CD14-positive monocyte (primary cell): ENCODE measurements at regions not wholly inside any gene's neighbourhood (a gene's known extent, or its start where the extent isn't known, plus 50 kb on each side); places are given as distances from the start of the nearest gene placed in this dataset.

Source experiments
- DNase-seq, 3 donors: peaks; one replicate each; pipeline ENCODE4 v3.0.0-alpha.2; 2011 to 2022
- H2AFZ ChIP-seq: 2 replicates; pipeline ENCODE4 v1.6.0; 2012; ENCODE audit warnings: mild to moderate bottlenecking, low read depth, low read length, inconsistent platforms; ENCODE audit not compliant: insufficient read depth, poor library complexity, severe bottlenecking
- H3K27ac ChIP-seq, 2 donors: 1 replicate in 1 of 2; 2 replicates in 1 of 2; pipeline ENCODE4 v1.5.1; 2012 to 2013; ENCODE audit warnings: low read length in 2 of 2, control low read depth in 1 of 2, inconsistent platforms in 1 of 2, low read depth in 1 of 2, mild to moderate bottlenecking in 1 of 2
- H3K27me3 ChIP-seq, 2 donors: one replicate each; pipeline versions ENCODE4 v1.6.0 to v1.6.1; 2011 to 2013; ENCODE audit warnings: low read length in 2 of 2; ENCODE audit not compliant: control insufficient read depth in 2 of 2, insufficient read depth in 2 of 2
- H3K36me3 ChIP-seq, 2 donors: replicated peaks in 1 of 2; 1 replicate in 1 of 2; 2 replicates in 1 of 2; pipeline versions ENCODE4 v1.5.1 to v1.6.1; 2012 to 2013; ENCODE audit warnings: low read length in 2 of 2, control low read depth in 1 of 2, inconsistent platforms in 1 of 2, mild to moderate bottlenecking in 1 of 2; ENCODE audit not compliant: insufficient read depth in 2 of 2, control insufficient read depth in 1 of 2
- H3K4me1 ChIP-seq, 2 donors: 1 replicate in 1 of 2; 2 replicates in 1 of 2; pipeline versions ENCODE4 v1.5.1 to v1.6.1; 2012 to 2013; ENCODE audit warnings: low read length in 2 of 2, control low read depth in 1 of 2, inconsistent platforms in 1 of 2, mild to moderate bottlenecking in 1 of 2, moderate library complexity in 1 of 2; ENCODE audit not compliant: insufficient read depth in 2 of 2, control insufficient read depth in 1 of 2
- H3K4me2 ChIP-seq: replicated peaks from 2 replicates; pipeline ENCODE3; 2012; ENCODE audit warnings: low read length, moderate library complexity, mild to moderate bottlenecking; ENCODE audit not compliant: poor library complexity, severe bottlenecking; ENCODE audit errors: extremely low read depth
- H3K4me3 ChIP-seq, 3 experiments: fragments of 200-600 bp in 1 of 3; sonication (generic) in 1 of 3; replicated peaks in 1 of 3; 1 replicate in 2 of 3; 2 replicates in 1 of 3; pipeline ENCODE4 v1.5.1; 2011 to 2013; ENCODE audit warnings: low read length in 3 of 3, mild to moderate bottlenecking in 3 of 3, control low read depth in 2 of 3, low read depth in 2 of 3, inconsistent platforms in 1 of 3, moderate library complexity in 1 of 3
- H3K79me2 ChIP-seq: 2 replicates; pipeline ENCODE4 v1.6.0; 2012; ENCODE audit warnings: mild to moderate bottlenecking, control low read depth, inconsistent platforms, low read length, moderate library complexity; ENCODE audit not compliant: insufficient read depth
- H3K9ac ChIP-seq: 2 replicates; pipeline ENCODE4 v1.6.0; 2017; ENCODE audit warnings: low read length, mild to moderate bottlenecking; ENCODE audit not compliant: insufficient read depth, poor library complexity, severe bottlenecking
- H3K9me3 ChIP-seq, 2 donors: replicated peaks in 1 of 2; 1 replicate in 1 of 2; 2 replicates in 1 of 2; pipeline versions ENCODE4 v1.5.1 to v1.6.1; 2012 to 2013; ENCODE audit warnings: low read length in 2 of 2, control low read depth in 1 of 2; ENCODE audit not compliant: control insufficient read depth in 1 of 2, insufficient read depth in 1 of 2
- H4K20me1 ChIP-seq: 2 replicates; pipeline ENCODE4 v1.6.0; 2012; ENCODE audit warnings: mild to moderate bottlenecking, low read length, control low read depth, moderate library complexity; ENCODE audit not compliant: insufficient read depth
- H3K27ac Mint-ChIP-seq, 7 donors: one replicate each; pipeline ENCODE4 v1.8.0; 2020; ENCODE audit warnings: mild to moderate bottlenecking in 7 of 7, mixed read lengths in 7 of 7, moderate library complexity in 6 of 7, inconsistent platforms in 2 of 7
- H3K27me3 Mint-ChIP-seq, 3 donors: one replicate each; pipeline ENCODE4 v1.8.0; 2021 to 2022; ENCODE audit warnings: low read depth in 3 of 3, mild to moderate bottlenecking in 3 of 3, mixed read lengths in 3 of 3, moderate library complexity in 3 of 3, inconsistent platforms in 1 of 3
- H3K36me3 Mint-ChIP-seq, 2 donors: one replicate each; pipeline ENCODE4 v1.8.0; 2020; ENCODE audit warnings: mixed read lengths in 2 of 2, inconsistent platforms in 1 of 2, mild to moderate bottlenecking in 1 of 2
- H3K4me1 Mint-ChIP-seq: one replicate; pipeline ENCODE4 v1.8.0; 2020; ENCODE audit warnings: mild to moderate bottlenecking, mixed read lengths
- H3K4me3 Mint-ChIP-seq, 2 donors: one replicate each; pipeline ENCODE4 v1.8.0; 2020; ENCODE audit warnings: mild to moderate bottlenecking in 2 of 2, mixed read lengths in 2 of 2, moderate library complexity in 1 of 2
- H3K9me3 Mint-ChIP-seq, 7 donors: one replicate each; pipeline ENCODE4 v1.8.0; 2020 to 2022; ENCODE audit warnings: mixed read lengths in 7 of 7, mild to moderate bottlenecking in 6 of 7, moderate library complexity in 6 of 7, inconsistent platforms in 2 of 7
- CTCF ChIP-seq: fragments of 200-600 bp; IDR thresholded peaks from one replicate; pipeline ENCODE4 v1.8.0; 2022; ENCODE audit warnings: antibody characterized with exemption, mild to moderate bottlenecking
- WGBS: methylation state at CpG from one replicate; pipeline ENCODE4 v1.1.5; 2013; ENCODE audit warnings: missing lambda C conversion rate; ENCODE audit not compliant: insufficient coverage; 5-methylcytosine and 5-hydroxymethylcytosine counted together
- intact Hi-C, 2 donors: fragments of 100-400 bp; cut with micrococcal nuclease; formaldehyde crosslinking; loops; one replicate each; pipeline versions ENCODE4 v1.15.0 to v1.15.1; 2023

- no peak overlapping the region for H3K4me3 ChIP-seq
- H3K4me2 ChIP-seq: no peak overlapping the region
- Mint-ChIP-seq H3K36me3 (no peaks in the 10 kb centered on the region), H3K27ac (no peak overlapping the region), H3K9me3 (peaks cover 0 to 4% (median 0%) of the 10 kb centered on the region in 7 donors), H3K4me3 (no peak overlapping the region), H3K4me1 (no peaks in the 10 kb centered on the region), H3K27me3 (peaks cover 0 to 3% (median 0%) of the 10 kb centered on the region in 3 donors)
- no peak for DNase-seq
- intact Hi-C loops: no loop called here
- no peak overlapping the region for H3K9ac ChIP-seq
- no peak for TF ChIP-seq CTCF
- H4K20me1 ChIP-seq: no peaks in the 10 kb centered on the region
- H2AFZ ChIP-seq: no peak overlapping the region
- H3K4me1 ChIP-seq: no peaks in the 10 kb centered on the region
- no peaks in the 10 kb centered on the region for H3K27me3 ChIP-seq
- H3K79me2 ChIP-seq: no peaks in the 10 kb centered on the region
- H3K9me3 ChIP-seq: no peaks in the 10 kb centered on the region
- no peaks in the 10 kb centered on the region for H3K36me3 ChIP-seq
- no peak overlapping the region for H3K27ac ChIP-seq
- 86% methylated on average over 1 of the region's 2 CpGs for WGBS
Observed at GRCh38 chr5:155974369-155974768, 352.6 kb upstream of the SGCD start.

- Histone ChIP-seq H3K9ac (no peak overlapping the region), H3K4me3 (no peak overlapping the region), H3K36me3 (no peaks in the 10 kb centered on the region), H3K4me2 (no peak overlapping the region), H2AFZ (no peak overlapping the region), H3K9me3 (no peaks in the 10 kb centered on the region), H3K4me1 (no peaks in the 10 kb centered on the region), H3K27me3 (no peaks in the 10 kb centered on the region), H4K20me1 (no peaks in the 10 kb centered on the region), H3K27ac (no peak overlapping the region), H3K79me2 (no peaks in the 10 kb centered on the region)
- Mint-ChIP-seq H3K27ac (no peak overlapping the region), H3K4me3 (no peak overlapping the region), H3K4me1 (no peaks in the 10 kb centered on the region), H3K36me3 (no peaks in the 10 kb centered on the region), H3K27me3 (peaks cover 0 to 6% (median 5%) of the 10 kb centered on the region in 3 donors), H3K9me3 (peaks cover 0 to 5% (median 0%) of the 10 kb centered on the region in 7 donors)
- intact Hi-C loops: no loop called here
- no peak for TF ChIP-seq CTCF
- no peak for DNase-seq
- WGBS: 90% methylated on average over 1 of the region's 3 CpGs
Observed at GRCh38 chr5:155978850-155979249, 348.1 kb upstream of the SGCD start.
